Keratinocyte (primary cell): ENCODE measurements at regions not wholly inside any gene's neighbourhood (a gene's known extent, or its start where the extent isn't known, plus 50 kb on each side); places are given as distances from the start of the nearest gene placed in this dataset.

Experiments
- DNase-seq: peaks from one replicate; pipeline ENCODE4 v3.0.0-alpha.2; 2011; ENCODE audit warnings: low read depth, missing footprints, low spot score
- FAIRE-seq: peaks from 2 replicates; lab custom pipeline; 2011; peaks lifted over from hg19 to GRCh38; lab: Jason Lieb, UNC
- H2AFZ ChIP-seq: 2 replicates; pipeline ENCODE4 v1.6.0; 2012; ENCODE audit warnings: low read length, control low read depth, inconsistent platforms; ENCODE audit not compliant: control insufficient read depth
- H3K27ac ChIP-seq: 2 replicates; pipeline ENCODE4 v1.5.1; 2011; ENCODE audit warnings: low read length; ENCODE audit not compliant: control insufficient read depth, insufficient read depth
- H3K27me3 ChIP-seq: 3 replicates; pipeline ENCODE4 v1.6.0; 2011; ENCODE audit warnings: low read length; ENCODE audit not compliant: control insufficient read depth, insufficient read depth; ENCODE audit errors: extremely low read depth
- H3K36me3 ChIP-seq, 2 experiments: 2 replicates in 1 of 2; 3 replicates in 1 of 2; pipeline ENCODE4 v1.5.1; 2011; ENCODE audit warnings: low read length in 2 of 2, mild to moderate bottlenecking in 1 of 2; ENCODE audit not compliant: control insufficient read depth in 2 of 2, insufficient read depth in 2 of 2; ENCODE audit errors: extremely low read depth in 1 of 2
- H3K4me1 ChIP-seq: 3 replicates; pipeline ENCODE4 v1.5.1; 2011; ENCODE audit warnings: low read length; ENCODE audit not compliant: control insufficient read depth, insufficient read depth; ENCODE audit errors: extremely low read depth
- H3K4me2 ChIP-seq: 3 replicates; pipeline ENCODE4 v1.6.0; 2011; ENCODE audit warnings: low read depth, low read length; ENCODE audit not compliant: control insufficient read depth, insufficient read depth; ENCODE audit errors: extremely low read depth
- H3K4me3 ChIP-seq, 3 experiments: fragments of 200-600 bp in 1 of 3; sonication (generic) in 1 of 3; 2 replicates in 2 of 3; 3 replicates in 1 of 3; pipeline ENCODE4 v1.5.1; 2011 to 2016; ENCODE audit warnings: low read length in 3 of 3, mild to moderate bottlenecking in 3 of 3, control low read depth in 2 of 3, inconsistent platforms in 1 of 3, low read depth in 1 of 3, mixed read lengths in 1 of 3, mixed run types in 1 of 3, moderate library complexity in 1 of 3; ENCODE audit not compliant: control insufficient read depth in 2 of 3, insufficient read depth in 2 of 3; ENCODE audit errors: extremely low read depth in 1 of 3
- H3K79me2 ChIP-seq: 2 replicates; pipeline ENCODE4 v1.6.0; 2012; ENCODE audit warnings: low read length; ENCODE audit not compliant: control insufficient read depth, insufficient read depth
- H3K9ac ChIP-seq: 3 replicates; pipeline ENCODE4 v1.6.0; 2011; ENCODE audit warnings: low read length; ENCODE audit not compliant: control insufficient read depth, insufficient read depth; ENCODE audit errors: extremely low read depth
- H3K9me1 ChIP-seq: 3 replicates; pipeline ENCODE4 v1.6.0; 2011; ENCODE audit warnings: low read length; ENCODE audit not compliant: control insufficient read depth, insufficient read depth; ENCODE audit errors: extremely low read depth
- H3K9me3 ChIP-seq: 2 replicates; pipeline ENCODE4 v1.5.1; 2012; ENCODE audit warnings: low read depth, low read length; ENCODE audit not compliant: control insufficient read depth
- H4K20me1 ChIP-seq: 3 replicates; pipeline ENCODE4 v1.6.0; 2011; ENCODE audit warnings: low read length; ENCODE audit not compliant: control insufficient read depth, insufficient read depth; ENCODE audit errors: extremely low read depth
- EZH2 ChIP-seq: IDR thresholded peaks from one replicate; pipeline ENCODE4 v1.6.1; 2012; ENCODE audit warnings: inconsistent platforms, mild to moderate bottlenecking, low read length, moderate library complexity
- dilution Hi-C: fragments of 300-500 bp; cut with MboI; formaldehyde crosslinking; loops from one replicate; pipeline ENCODE4 v1.7.0; 2020; ENCODE audit warnings: low sequenced_read_pairs; ENCODE audit not compliant: extremely low pct_ligation_motif_present
- TF ChIP-seq, protein P1 (sequence below), 3 experiments: IDR thresholded peaks in 1 of 3; conservative IDR thresholded peaks in 1 of 3; optimal IDR thresholded peaks in 1 of 3; 2 replicates in 2 of 3; 3 replicates in 1 of 3; pipeline versions ENCODE3 to v1.5.1; 2011; ENCODE audit warnings: low read length in 3 of 3, mild to moderate bottlenecking in 3 of 3, moderate library complexity in 2 of 3, control low read depth in 1 of 3, inconsistent platforms in 1 of 3; ENCODE audit not compliant: insufficient read depth in 2 of 3; ENCODE audit errors: extremely low read depth in 1 of 3

DNA sequence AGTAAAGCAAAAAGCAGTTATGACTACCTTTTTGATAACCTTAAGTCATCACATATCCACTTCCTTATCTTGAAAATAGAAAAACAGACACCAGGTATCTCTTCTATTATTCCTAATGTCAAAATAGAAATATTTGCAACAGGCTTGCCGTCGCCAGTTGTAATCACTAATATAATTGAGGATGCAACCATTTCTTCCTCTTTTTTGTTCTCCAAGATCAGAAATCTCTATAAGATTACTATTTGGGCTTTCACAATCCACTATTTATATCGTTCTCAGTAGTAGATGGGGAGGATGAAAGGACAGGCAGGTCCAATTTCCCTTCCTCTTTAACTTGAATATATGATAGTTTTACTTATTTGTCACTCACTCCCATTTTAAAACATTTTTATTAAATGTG, 130.2 kb upstream of the HMGA2 start:
- Histone ChIP-seq H3K9me1 (no peaks in the 10 kb centered on the region), H3K4me2 (no peak overlapping the region), H3K9ac (no peak overlapping the region), H3K9me3 (no peaks in the 10 kb centered on the region), H3K27ac (no peak overlapping the region), H3K27me3 (no peaks in the 10 kb centered on the region), H3K4me3 (no peak overlapping the region), H3K4me1 (peaks cover 19% of the 10 kb centered on the region), H3K36me3 (no peaks in the 10 kb centered on the region), H4K20me1 (no peaks in the 10 kb centered on the region), H3K79me2 (no peaks in the 10 kb centered on the region), H2AFZ (no peak overlapping the region)
- TF ChIP-seq, protein P1, sequence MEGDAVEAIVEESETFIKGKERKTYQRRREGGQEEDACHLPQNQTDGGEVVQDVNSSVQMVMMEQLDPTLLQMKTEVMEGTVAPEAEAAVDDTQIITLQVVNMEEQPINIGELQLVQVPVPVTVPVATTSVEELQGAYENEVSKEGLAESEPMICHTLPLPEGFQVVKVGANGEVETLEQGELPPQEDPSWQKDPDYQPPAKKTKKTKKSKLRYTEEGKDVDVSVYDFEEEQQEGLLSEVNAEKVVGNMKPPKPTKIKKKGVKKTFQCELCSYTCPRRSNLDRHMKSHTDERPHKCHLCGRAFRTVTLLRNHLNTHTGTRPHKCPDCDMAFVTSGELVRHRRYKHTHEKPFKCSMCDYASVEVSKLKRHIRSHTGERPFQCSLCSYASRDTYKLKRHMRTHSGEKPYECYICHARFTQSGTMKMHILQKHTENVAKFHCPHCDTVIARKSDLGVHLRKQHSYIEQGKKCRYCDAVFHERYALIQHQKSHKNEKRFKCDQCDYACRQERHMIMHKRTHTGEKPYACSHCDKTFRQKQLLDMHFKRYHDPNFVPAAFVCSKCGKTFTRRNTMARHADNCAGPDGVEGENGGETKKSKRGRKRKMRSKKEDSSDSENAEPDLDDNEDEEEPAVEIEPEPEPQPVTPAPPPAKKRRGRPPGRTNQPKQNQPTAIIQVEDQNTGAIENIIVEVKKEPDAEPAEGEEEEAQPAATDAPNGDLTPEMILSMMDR (optimal IDR thresholded peaks at IDR 0.05 in 1 of 3, IDR thresholded peaks at IDR 0.05 in 1 of 3, conservative IDR thresholded peaks at IDR 0.05 in 1 of 3; ENCODE audit: extremely low read depth in 1 of 3, insufficient read depth in 2 of 3, low read length in 3 of 3): no peak
- no peak for TF ChIP-seq EZH2
- dilution Hi-C loops: no loop called here
- FAIRE-seq (no peak), DNase-seq (no peak)

DNA sequence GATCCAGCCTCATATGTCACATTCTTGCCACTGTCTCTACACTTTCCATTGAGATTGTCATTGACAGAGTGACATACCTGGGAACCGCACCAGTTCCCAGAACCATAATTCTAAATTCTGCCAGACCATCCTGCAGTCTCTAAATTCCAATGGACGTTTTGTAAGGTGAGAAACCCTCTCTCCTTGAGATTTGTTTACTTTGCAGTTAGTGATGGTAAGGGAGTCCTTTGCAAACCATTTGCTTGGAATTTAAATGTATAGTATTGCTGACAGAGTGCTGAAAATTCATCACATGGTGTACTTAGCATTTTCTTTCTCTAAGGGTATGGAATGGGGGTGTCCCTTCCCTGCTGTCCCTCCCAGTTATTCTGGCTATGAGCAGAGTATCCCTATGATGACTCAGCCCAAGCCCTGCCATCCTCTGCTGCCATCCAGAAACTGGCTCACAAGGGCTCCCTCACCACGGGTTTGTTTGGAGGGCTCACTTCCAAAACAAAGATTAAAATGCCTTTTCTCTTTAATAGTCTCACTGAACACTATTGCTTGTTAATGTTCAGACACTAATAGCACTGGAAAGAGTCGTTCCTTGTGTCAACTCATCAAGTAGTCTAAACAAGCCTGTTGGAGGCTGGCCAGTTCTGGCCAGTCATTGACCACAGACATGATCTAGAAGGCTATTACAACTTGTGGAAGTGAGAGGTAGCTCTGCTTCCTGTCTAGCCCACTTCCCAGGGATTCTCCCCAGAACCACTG, 129.0 kb upstream of the HMGA2 start:
- no peaks in the 10 kb centered on the region for H4K20me1 ChIP-seq
- no peaks in the 10 kb centered on the region for H3K9me1 ChIP-seq
- dilution Hi-C loops: no loop called here
- peak overlapping the region; percentile 39 for H3K4me2 ChIP-seq
- no peak overlapping the region for H3K4me3 ChIP-seq
- DNase-seq (peak; percentile 84), FAIRE-seq (peak; percentile 90)
- no peaks in the 10 kb centered on the region for H3K27me3 ChIP-seq
- no peaks in the 10 kb centered on the region for H3K9me3 ChIP-seq
- no peak overlapping the region for H3K9ac ChIP-seq
- no peak overlapping the region for H2AFZ ChIP-seq
- H3K36me3 ChIP-seq: no peaks in the 10 kb centered on the region
- TF ChIP-seq, protein P1 (optimal IDR thresholded peaks at IDR 0.05 in 1 of 3, IDR thresholded peaks at IDR 0.05 in 1 of 3, conservative IDR thresholded peaks at IDR 0.05 in 1 of 3; ENCODE audit: extremely low read depth in 1 of 3, insufficient read depth in 2 of 3, low read length in 3 of 3): no peak
- no peak for TF ChIP-seq EZH2
- H3K4me1 ChIP-seq: peaks cover 19% of the 10 kb centered on the region
- peak overlapping the region; percentile 32 for H3K27ac ChIP-seq
- H3K79me2 ChIP-seq: no peaks in the 10 kb centered on the region
